Skeletal muscle tissue (tissue), 4 donors: ENCODE measurements at regions not wholly inside any gene's neighbourhood (a gene's known extent, or its start where the extent isn't known, plus 50 kb on each side); places are given as distances from the start of the nearest gene placed in this dataset. TPM values are rescaled to one million over a fixed set of nuclear protein-coding genes. Genes with fewer than 3 reads are reported as not detected.

Source experiments
- H3K27ac ChIP-seq: one replicate; pipeline ENCODE4 v1.7.0; 2013; ENCODE audit warnings: mild to moderate bottlenecking, low read depth, low read length, inconsistent platforms
- H3K27me3 ChIP-seq, 3 donors: one replicate each; pipeline ENCODE4 v1.7.0; 2013; ENCODE audit warnings: low read length in 3 of 3; ENCODE audit not compliant: control insufficient read depth in 3 of 3, insufficient read depth in 3 of 3
- H3K36me3 ChIP-seq, 3 donors: one replicate each; pipeline ENCODE4 v1.7.0; 2013; ENCODE audit warnings: low read length in 3 of 3; ENCODE audit not compliant: control insufficient read depth in 3 of 3, insufficient read depth in 3 of 3
- H3K4me1 ChIP-seq, 3 donors: one replicate each; pipeline ENCODE4 v1.7.0; 2013; ENCODE audit warnings: low read length in 3 of 3, mild to moderate bottlenecking in 3 of 3; ENCODE audit not compliant: control insufficient read depth in 3 of 3, insufficient read depth in 3 of 3
- H3K4me3 ChIP-seq, 3 donors: one replicate each; pipeline ENCODE4 v1.7.0; 2013; ENCODE audit warnings: low read length in 3 of 3
- H3K9ac ChIP-seq, 3 donors: one replicate each; pipeline ENCODE4 v1.7.0; 2013; ENCODE audit warnings: low read length in 3 of 3, mild to moderate bottlenecking in 3 of 3, moderate library complexity in 2 of 3, low read depth in 1 of 3
- H3K9me3 ChIP-seq, 3 donors: one replicate each; pipeline ENCODE4 v1.7.0; 2013; ENCODE audit warnings: low read length in 3 of 3; ENCODE audit not compliant: control insufficient read depth in 3 of 3
- small RNA-seq: library from RNA; depleted of rRNA; stranded (forward); fragments of <200 nt; gene quantifications from one replicate; pipeline ENCODE3, GENCODE V24; 2014
- donor health status: Osteomylitis.

- Histone ChIP-seq H3K9me3 (no peaks in the 10 kb centered on the region), H3K27ac (no peak overlapping the region), H3K9ac (no peak overlapping the region), H3K4me1 (no peaks in the 10 kb centered on the region), H3K4me3 (no peak overlapping the region), H3K27me3 (no peaks in the 10 kb centered on the region), H3K36me3 (no peaks in the 10 kb centered on the region)
Observed at GRCh38 chr16:65185241-65185778, 63.4 kb upstream of the CDH11 start.

GRCh38 chr16:65181071-65181561 lies 59.3 kb upstream of the CDH11 start:
- H3K27ac ChIP-seq = no peak overlapping the region
- no peaks in the 10 kb centered on the region for H3K36me3 ChIP-seq
- no peak overlapping the region for H3K9ac ChIP-seq
- H3K4me3 ChIP-seq = no peak overlapping the region
- H3K9me3 ChIP-seq = no peaks in the 10 kb centered on the region
- H3K27me3 ChIP-seq = no peaks in the 10 kb centered on the region
- H3K4me1 ChIP-seq = peaks cover 0 to 5% (median 0%) of the 10 kb centered on the region in 3 donors

DNA sequence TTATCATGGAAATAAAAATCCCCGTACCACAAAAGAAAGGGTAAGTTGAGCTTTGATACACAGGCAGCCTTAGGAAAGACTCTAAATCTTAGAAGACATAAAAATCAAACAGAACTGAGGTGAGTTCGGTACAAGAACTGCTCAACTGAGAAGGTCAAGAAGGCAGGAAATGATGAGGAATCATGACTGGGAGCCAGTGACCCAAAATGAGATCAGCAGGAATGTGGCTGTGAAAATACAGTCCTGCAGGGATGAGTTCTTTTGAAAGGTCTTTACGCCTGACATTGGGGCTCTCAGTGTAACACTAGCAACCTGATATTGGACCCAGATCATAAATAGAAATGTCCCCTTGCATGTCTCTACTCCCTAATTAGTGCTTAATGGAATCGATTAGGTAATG lies 56.3 kb upstream of the CDH11 start:
- H3K27ac ChIP-seq = no peak overlapping the region
- no peaks in the 10 kb centered on the region for H3K27me3 ChIP-seq
- H3K4me3 ChIP-seq = no peak overlapping the region
- no peaks in the 10 kb centered on the region for H3K36me3 ChIP-seq
- no peaks in the 10 kb centered on the region for H3K9me3 ChIP-seq
- H3K9ac ChIP-seq = no peak overlapping the region
- peaks cover 0 to 5% (median 0%) of the 10 kb centered on the region in 3 donors for H3K4me1 ChIP-seq

DNA sequence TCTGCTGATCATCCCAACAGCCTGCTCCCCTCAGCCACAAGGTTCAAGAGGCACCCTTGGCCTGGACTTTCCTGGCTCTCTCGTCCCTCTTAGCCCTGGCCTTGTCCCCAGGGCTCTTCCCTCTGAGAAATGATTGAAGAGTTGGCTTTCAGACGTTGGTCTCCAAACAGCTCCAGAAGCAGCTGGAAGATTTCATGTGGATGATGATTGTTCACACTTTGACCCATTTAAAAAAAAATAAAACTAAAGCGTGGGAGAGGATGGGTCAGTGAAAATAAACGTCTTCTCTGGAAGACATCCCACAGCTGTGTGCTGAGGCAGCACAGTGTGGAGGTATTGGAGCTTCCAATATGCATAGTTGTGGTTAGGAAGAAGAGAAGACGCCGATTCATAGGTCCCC lies 54.7 kb upstream of the CDH11 start:
- H3K27me3 ChIP-seq = no peaks in the 10 kb centered on the region
- no peaks in the 10 kb centered on the region for H3K36me3 ChIP-seq
- no peak overlapping the region for H3K9ac ChIP-seq
- no peak overlapping the region for H3K4me3 ChIP-seq
- no peak overlapping the region for H3K27ac ChIP-seq
- H3K9me3 ChIP-seq = no peaks in the 10 kb centered on the region
- peaks cover 0 to 5% (median 0%) of the 10 kb centered on the region in 3 donors for H3K4me1 ChIP-seq

GRCh38 chr16:65172356-65172755 lies 50.5 kb upstream of the CDH11 start:
- no peak overlapping the region for H3K9ac ChIP-seq
- H3K36me3 ChIP-seq = no peaks in the 10 kb centered on the region
- no peak overlapping the region for H3K27ac ChIP-seq
- no peaks in the 10 kb centered on the region for H3K9me3 ChIP-seq
- peaks cover 0 to 5% (median 0%) of the 10 kb centered on the region in 3 donors for H3K4me1 ChIP-seq
- H3K27me3 ChIP-seq = no peaks in the 10 kb centered on the region
- no peak overlapping the region for H3K4me3 ChIP-seq

Small RNA genes lying in the stretch of these regions (small RNA-seq; reads per million reads assigned to genes)
- gene AC025281.1 = not detected
- not detected for gene RNA5SP428
